ENCODE measurements at regions not wholly inside any gene's neighbourhood (a gene's known extent, or its start where the extent isn't known, plus 50 kb on each side); places are given as distances from the start of the nearest gene placed in this dataset.

- no peak for DNase-seq (ENCODE audit: low spot score)
Measured at GRCh38 chrX:121102101-121102500, 54.7 kb downstream of the GLUD2 start.

DNA sequence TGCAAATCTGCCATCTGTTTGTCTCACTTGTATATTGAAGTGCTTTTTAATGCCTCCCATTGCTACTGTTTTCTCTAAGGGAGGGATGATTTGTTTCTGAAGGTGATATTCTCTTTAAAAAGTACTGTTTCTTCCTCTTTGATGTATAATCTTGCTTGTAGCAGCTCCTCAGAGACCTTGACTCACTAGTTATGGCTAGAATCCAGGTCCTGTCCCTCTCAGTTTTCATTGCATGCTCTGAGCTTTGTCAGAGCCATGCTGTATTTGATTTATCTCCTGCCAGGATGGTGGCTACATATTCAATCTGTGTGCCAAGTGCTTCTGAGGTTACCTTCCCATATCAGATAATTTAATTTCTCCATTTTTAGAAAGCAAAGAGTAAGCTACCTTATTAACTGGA is 56.0 kb downstream of the GLUD2 start:
- DNase-seq (ENCODE audit: low spot score), result no peak

- DNase-seq (ENCODE audit: low spot score), result no peak
Measured at GRCh38 chrX:121106484-121107235, 59.2 kb downstream of the GLUD2 start.

- no peak for DNase-seq (ENCODE audit: low spot score)
Measured at GRCh38 chrX:121109986-121110385, 62.6 kb downstream of the GLUD2 start.

GRCh38 chrX:121110536-121110935 is 63.1 kb downstream of the GLUD2 start:
- no peak for DNase-seq (ENCODE audit: low spot score)

GRCh38 chrX:121114691-121115090 is 67.3 kb downstream of the GLUD2 start:
- DNase-seq (ENCODE audit: low spot score), result no peak

DNA sequence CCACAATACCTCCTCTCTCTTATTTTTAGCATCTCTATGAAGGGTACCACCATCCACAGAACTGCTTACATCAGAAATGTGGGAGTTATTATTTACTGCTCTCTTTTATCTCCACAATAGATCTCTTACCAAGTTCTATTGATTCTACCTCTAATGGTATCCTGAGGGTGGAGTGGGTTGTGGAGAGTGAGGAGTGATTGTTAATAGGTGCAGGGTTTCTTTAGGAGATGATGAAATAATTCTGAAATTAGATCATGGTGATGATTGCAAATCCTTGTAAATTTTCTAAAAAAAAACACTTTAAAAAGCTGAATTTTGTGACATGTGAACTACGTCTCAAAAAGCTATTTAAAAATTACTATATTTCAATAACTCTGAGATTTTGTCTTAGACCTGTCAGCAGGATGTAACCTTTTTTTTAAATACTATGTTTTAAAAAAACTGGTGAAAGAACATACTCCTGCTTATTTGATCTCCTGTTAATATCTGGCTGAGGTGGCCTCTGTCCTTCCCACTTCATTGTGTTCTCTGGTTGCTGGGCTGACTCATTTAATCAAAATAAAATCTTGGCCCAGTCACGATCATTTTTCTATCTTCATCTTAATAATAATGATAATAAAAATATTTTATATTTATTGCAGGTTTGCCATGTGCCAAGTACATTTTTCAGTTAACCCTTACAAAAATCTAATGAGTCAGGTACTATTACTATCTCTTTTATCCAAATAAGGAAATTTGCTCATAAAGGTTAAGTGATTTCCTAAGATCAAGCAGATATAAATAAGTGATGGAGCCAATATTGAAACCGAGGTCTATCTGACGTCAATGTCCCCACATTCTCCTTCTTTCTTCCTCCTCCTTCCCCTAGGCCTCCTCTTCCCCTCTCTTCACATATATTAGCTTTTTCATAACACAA is 73.5 kb downstream of the GLUD2 start:
- DNase-seq (ENCODE audit: low spot score), result no peak

GRCh38 chrX:121122332-121122731 is 74.9 kb downstream of the GLUD2 start:
- no peak for DNase-seq (ENCODE audit: low spot score)

DNA sequence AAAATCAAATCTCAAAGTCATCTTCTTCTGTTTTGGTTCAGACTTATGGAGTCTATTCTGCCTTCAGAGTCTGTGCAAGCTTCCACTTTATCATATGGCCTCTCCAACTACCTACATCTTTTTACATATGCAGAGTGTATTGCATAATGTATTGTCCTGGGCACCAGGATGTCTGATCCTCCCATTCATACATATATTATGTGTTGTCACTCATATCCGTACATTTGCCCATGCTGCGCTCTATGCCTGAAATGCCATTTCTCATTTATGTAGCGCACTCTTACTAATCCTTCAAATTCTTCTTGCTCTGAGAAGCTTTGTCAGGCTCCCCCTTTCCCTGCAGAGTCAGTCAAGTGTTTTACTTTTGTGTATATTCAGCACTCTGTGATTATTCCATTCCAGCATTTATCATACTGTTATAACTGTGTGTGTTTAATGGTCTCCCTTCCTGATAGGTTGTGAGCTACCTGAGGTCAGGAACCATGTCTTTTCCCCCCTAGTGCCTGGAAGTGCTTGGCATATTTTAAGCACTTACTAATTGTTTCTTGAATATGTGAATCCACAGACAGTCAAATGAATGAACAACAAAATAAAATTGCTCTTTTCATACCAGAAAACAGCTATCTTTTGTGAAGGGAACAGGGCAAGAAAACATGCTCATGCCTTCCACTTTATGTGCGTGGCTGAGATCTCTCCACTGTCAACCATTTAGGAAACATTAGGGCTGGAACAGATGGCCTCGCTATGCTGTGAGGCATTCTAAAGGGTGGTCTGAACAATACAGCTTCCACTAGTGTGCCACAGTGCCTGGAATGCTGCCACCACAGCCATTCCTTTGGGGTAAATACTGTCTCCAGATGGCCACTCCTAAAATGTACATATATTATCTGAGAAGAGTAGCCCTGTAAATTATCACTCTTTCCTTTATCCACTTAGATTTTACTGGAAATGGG is 81.8 kb downstream of the GLUD2 start:
- no peak for DNase-seq (ENCODE audit: low spot score)

- DNase-seq (ENCODE audit: low spot score), result no peak
Measured at GRCh38 chrX:121132675-121133074, 85.3 kb downstream of the GLUD2 start.

DNA sequence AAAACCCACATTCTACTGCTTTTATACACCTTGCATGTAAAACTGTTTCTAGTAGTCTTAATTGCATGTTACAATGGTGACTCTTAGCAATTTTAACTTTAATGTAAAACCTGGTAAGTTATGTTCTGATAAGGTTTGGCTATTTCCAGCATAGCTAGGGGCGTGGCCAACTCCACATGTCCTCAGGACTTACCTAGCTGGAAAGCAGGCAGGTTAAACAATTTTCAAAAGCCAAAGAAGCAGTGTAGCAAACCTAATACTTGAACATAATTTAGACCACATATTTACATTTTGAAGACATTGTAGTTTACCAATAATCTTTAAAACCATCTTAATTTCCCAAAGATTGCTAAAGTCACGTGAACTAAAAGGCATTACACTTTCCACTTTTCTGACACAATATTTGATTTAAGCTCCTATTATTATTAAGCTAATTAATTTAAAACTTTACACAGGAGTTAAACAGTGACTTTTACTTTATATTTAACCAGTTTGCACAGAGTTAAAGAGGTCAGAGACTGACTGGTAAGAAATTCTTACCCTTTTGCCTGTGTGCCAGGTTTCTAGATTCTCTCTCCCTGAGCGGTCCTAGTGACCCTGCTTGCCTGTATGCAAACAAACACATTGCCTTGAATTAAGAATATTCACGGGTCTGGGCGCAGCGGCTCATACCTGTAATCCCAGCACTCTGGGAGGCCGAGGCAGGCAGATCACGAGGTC is 88.2 kb downstream of the GLUD2 start:
- DNase-seq (ENCODE audit: low spot score), result no peak

- no peak for DNase-seq (ENCODE audit: low spot score)
Measured at GRCh38 chrX:121146059-121146628, 98.7 kb downstream of the GLUD2 start.

- DNase-seq (ENCODE audit: low spot score), result no peak
Measured at GRCh38 chrX:121150217-121150616, 102.8 kb downstream of the GLUD2 start.

GRCh38 chrX:121151293-121151692 is 103.9 kb downstream of the GLUD2 start:
- DNase-seq (ENCODE audit: low spot score), result no peak

DNA sequence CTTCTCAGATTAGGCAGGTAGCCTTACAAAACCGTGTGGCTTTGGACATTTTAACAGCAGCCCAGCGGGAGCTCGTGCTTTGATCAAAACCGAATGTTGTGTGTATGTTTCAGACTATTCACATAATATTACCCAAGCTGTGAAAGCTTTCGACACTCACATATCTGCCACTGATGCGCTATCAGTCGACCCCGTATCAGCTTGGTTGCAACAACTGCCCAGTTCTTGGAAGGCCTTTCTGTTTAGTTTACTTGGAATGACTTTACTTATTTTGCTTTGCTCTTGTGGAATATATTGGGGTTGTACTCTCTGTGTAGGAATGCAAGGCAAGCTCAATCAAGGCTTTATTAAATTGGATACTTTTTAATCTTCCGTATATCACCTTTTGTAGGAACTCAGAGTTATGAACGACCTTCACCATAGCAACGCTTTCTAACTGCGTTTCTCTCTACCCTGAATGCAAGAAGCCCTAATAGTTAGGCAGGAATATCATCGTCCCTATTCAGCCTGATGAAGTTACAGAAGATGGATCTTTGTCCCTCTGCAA is 107.5 kb downstream of the GLUD2 start:
- DNase-seq (ENCODE audit: low spot score), result no peak

DNA sequence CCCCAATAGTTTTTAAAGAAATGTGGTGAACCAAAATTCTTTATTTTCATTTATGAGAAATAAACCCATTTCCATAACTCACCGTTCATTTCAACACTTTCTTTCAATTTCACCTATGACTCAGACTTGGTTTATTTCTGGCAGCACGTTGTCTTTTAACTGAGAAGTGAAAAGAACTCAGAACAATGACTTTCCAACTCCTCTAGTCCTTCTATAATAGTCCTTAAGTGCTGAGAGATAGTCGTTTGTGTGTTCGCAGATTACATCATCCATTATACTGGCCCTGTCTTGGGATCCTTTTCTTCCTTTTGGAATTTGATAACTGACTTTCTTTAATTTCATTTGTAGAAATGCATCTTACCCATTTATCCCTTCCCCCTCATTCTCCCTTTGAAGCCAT is 113.6 kb downstream of the GLUD2 start:
- peak; percentile 7 for DNase-seq (ENCODE audit: low spot score)

GRCh38 chrX:121161501-121161933 is 114.1 kb downstream of the GLUD2 start:
- no peak for DNase-seq (ENCODE audit: low spot score)

- DNase-seq (ENCODE audit: low spot score), result no peak
Measured at GRCh38 chrX:121163443-121163842, 116.0 kb downstream of the GLUD2 start.

- no peak for DNase-seq (ENCODE audit: low spot score)
Measured at GRCh38 chrX:121165930-121166359, 118.5 kb downstream of the GLUD2 start.
